ENCODE measurements at regions not wholly inside any gene's neighbourhood (a gene's known extent, or its start where the extent isn't known, plus 50 kb on each side); places are given as distances from the start of the nearest gene placed in this dataset.

DNA sequence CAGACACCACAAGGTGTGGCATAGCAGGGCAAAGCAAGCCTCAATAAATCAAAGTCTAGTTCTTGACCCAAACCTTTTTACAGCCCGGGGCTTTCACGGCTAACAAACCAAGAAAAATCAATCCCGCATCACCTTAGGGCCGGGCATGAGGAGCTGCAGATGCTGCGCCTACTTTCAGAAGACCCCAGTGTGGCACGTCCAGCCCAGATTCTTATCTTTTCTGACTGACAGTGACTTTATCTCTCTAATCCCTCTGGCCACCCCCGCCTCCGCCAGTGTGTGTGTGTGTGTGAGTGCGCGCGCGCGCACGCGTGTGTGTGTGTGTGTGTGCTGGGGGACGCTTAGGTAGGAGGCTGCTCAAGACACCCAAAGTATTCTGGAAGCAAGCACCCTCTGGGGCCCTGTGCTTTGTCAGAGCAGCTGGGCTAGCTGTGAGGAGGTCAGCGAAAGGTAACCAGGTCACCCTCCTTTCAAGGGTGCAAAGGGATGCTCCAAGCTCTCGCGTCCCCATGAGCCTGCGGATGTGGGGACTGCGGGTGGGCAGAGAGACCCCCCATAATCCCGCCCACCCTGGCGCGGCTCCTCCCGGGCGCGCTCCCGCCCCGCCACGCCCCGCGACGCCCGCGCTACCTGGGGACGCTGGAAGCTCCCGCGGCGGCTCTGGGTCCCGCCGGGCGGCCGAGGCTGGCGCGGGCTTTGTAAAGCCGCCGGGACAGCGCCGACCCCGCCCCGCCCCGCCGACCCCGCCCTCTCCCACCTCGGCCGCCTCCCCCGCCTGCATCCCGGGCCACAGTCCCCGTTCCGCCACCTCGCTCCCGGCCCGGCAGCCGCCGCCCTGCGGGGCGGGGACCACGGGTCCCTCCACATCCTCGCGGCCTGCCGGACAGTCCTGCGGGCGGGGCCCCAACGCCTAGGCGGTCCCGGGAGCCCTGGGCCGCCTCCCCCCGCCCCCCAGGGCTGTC is 57.1 kb upstream of the RHOBTB1 start:
- intact Hi-C loops (cut with DNase I; ENCODE audit: low total_unique reads) = no loop called here

GRCh38 chr10:60998932-60999331 is 54.9 kb upstream of the RHOBTB1 start:
- no peak for DNase-seq
- Histone ChIP-seq H3K9me3 (peaks cover 0 to 3% of the 10 kb centered on the region in 2 donors), H3K4me1 (peaks cover 0 to 7% of the 10 kb centered on the region in 2 donors), H3K36me3 (no peaks in the 10 kb centered on the region), H3K27me3 (no peaks in the 10 kb centered on the region), H3K4me3 (no peak overlapping the region), H3K27ac (no peak overlapping the region)
- no peak for TF ChIP-seq POLR2A (IDR thresholded peaks at IDR 0.05)
- TF ChIP-seq CTCF (IDR thresholded peaks at IDR 0.05) = no peak
- intact Hi-C loops (cut with DNase I; ENCODE audit: low total_unique reads) = no loop called here

More for the DNA sequence above, 57.1 kb upstream of the RHOBTB1 start:
- TF ChIP-seq POLR2A (IDR thresholded peaks at IDR 0.05) (no peak), CTCF (IDR thresholded peaks at IDR 0.05) (no peak)
- Histone ChIP-seq H3K9me3 (peaks cover 0 to 6% of the 10 kb centered on the region in 2 donors), H3K36me3 (no peaks in the 10 kb centered on the region), H3K4me3 (peak overlapping the region; percentile 2 to 37), H3K4me1 (peaks cover 0 to 7% of the 10 kb centered on the region in 2 donors), H3K27ac (no peak overlapping the region), H3K27me3 (no peaks in the 10 kb centered on the region)
- DNase-seq = peak in 1 of 2 donors; percentile 18

DNA sequence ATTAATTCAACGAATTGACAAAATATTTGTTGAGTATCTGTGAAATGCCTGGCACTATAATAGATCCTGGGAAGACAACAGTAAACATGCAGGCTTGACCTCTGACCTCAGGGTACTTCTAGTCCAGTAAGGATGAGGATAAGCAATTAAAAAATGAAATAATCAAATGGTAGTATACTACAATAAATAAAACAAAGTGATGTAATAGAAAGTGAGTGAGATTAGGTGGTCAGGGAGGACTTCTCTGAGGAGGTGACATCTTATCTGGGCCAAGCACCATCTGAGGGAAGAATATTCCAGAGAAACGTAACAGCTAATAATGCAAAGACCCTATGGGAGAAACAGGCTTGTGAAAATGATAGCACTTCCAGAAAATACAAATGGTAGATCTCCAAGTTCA is 50.1 kb upstream of the RHOBTB1 start:
- TF ChIP-seq CTCF (IDR thresholded peaks at IDR 0.05) (no peak), POLR2A (IDR thresholded peaks at IDR 0.05) (no peak)
- intact Hi-C loops (cut with DNase I; ENCODE audit: low total_unique reads) = no loop called here
- Histone ChIP-seq H3K9me3 (no peaks in the 10 kb centered on the region), H3K4me1 (no peaks in the 10 kb centered on the region), H3K27ac (no peak overlapping the region), H3K27me3 (no peaks in the 10 kb centered on the region), H3K4me3 (no peak overlapping the region), H3K36me3 (no peaks in the 10 kb centered on the region)
- DNase-seq = no peak

Measured in uterus (tissue), 3 donors.